GM18861 (cell line): ENCODE measurements at regions not wholly inside any gene's neighbourhood (a gene's known extent, or its start where the extent isn't known, plus 50 kb on each side); places are given as distances from the start of the nearest gene placed in this dataset.
"Not testable (repeated sequence)": the region's sequence is repeated elsewhere in the genome, so short reads cannot be mapped to it uniquely, and the experiment has no call there.

Experiments
- ATAC-seq: cut with Tn5 transposase; IDR thresholded peaks from one replicate; pipeline ENCODE4 v1.9.1; 2021; ENCODE audit not compliant: unreplicated experiment

DNA sequence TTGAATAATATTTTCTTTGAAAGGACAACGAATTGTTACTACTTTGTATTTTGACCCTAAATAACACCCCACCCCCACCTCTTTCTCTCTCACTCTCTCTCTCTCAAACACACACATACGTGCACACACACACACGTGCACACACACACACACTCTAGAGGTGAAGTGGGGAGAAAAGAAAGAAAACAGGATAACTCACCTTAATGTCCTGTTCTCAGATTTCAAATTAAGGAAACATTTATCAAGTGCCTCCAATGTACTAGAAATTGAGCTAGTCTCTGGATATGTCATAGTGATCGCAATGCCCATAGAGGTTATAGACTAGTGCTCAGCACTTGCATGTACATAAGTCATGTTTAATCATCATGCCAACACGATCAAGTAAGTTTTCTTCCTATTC, 1483.6 kb upstream of the SEL1L start:
- no peak for ATAC-seq

DNA sequence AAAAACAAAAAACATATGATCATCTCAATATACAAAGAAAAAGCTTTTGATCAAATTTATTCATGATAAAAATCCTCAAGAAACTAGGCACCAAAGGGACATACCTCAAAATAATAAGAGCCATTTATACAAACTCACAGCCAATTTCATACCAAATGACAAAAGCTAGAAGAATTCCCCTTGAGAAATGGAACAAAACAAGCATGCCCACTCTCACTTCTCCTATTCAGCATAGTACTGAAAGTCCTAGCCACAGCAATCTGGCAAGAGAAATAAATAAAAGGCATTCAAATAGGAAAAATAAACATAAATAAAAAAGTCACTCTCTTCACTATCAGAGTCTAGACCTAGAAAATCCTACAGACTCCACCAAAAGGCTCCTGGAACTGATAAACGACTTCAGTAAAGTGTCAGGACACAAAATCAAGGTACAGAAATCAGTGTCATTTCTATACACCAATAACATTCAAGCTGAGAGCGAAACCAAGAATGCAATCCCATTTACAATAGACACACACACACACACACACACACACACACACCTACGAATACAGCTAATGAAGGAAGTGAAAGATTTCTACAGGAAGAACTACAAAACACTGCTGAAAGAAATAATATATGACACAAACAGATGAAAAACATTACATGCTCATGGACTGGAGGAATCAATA, 1486.2 kb upstream of the SEL1L start:
- ATAC-seq = no peak

DNA sequence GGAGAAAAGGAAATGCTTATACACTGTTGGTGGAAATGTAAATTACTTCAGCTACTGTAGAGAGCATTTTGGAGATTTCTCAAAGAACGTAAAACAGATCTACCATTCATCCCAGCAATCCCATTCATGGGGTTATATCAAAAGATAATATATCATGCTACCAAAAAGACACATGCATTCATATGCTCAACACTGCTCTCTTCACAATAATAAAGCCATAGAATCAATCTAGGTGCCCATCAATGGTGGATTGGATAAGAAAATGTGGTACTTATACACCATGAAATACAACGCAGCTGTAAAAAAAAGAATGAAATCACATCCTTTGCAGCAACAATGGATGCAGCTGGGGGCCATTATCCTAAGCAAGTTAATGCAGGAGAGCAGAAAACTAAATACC, 1487.7 kb upstream of the SEL1L start:
- ATAC-seq = no peak

DNA sequence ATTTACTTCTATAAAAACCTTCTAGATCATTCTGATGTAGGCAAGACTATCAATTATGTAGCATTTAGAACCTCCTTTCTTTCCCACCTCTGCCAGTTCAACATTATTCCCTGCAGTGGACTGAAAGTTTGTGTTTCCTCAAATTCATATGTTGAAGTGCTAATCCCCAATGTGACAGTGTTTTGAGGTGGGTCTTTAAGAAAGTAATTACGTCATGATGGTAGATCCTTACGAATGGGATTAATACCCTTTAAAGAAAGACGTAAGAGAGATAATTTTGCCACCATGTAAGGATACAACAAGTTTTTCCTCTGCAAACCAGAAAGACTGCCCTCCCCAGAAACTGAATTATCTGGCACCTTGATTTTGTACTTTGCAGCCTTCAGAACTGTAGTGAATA, 1489.7 kb upstream of the SEL1L start:
- no peak for ATAC-seq

DNA sequence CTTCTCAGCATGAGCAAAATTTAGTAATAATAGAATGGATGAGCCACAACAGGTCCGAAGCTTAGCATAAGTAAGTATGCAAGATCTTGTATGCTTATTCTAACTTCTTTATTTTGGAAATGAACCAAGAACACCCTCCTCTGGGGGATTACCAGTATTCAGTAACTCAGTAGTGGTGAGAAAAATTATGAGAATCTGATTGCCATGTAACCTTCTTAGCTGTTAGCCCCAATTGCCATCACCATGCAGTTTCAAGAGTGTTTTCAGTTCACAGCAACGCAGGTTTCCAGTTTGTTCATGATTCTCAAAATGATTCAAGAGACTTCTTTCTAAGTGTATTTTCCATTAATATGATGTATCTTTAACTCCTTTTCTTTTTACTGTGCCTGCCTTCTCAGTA, 1507.6 kb upstream of the SEL1L start:
- ATAC-seq = no peak

DNA sequence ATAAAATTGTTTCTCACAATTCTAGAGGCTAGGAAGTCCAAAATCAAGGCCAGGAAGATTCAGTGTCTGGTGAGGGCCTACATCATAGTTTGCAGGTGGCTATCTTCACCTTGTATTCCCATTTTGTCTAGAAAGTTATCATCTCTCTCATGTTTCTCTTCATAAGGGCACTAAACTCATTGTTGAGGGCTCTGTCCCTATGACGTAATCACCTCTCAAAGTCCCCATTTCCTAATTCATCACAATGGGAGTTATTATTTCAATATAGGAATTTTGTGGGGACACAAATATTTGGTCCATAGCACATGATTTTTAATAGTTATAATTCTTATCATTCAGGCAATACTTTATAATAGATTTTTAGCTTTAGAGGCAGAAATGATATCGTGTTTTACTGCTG, 1509.2 kb upstream of the SEL1L start:
- no peak for ATAC-seq

DNA sequence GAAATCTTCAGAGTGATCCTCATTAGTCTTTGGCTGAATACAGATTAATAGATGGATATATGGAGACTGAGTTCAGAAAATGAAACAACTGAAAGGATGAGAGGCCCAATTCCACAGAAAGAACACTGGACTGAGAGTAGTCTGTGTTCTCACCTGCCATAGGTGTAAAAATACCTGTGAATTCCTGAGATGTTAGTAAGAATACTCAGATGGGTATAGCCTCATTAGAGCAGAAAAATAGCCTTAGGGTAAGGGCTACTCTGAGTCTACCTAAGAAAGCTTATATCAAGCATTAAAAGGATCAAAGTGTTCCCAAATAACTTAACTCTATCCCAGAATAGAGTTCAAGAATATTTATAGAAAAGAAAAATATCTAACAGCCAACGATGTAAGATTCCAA, 1510.3 kb upstream of the SEL1L start:
- ATAC-seq = no peak

DNA sequence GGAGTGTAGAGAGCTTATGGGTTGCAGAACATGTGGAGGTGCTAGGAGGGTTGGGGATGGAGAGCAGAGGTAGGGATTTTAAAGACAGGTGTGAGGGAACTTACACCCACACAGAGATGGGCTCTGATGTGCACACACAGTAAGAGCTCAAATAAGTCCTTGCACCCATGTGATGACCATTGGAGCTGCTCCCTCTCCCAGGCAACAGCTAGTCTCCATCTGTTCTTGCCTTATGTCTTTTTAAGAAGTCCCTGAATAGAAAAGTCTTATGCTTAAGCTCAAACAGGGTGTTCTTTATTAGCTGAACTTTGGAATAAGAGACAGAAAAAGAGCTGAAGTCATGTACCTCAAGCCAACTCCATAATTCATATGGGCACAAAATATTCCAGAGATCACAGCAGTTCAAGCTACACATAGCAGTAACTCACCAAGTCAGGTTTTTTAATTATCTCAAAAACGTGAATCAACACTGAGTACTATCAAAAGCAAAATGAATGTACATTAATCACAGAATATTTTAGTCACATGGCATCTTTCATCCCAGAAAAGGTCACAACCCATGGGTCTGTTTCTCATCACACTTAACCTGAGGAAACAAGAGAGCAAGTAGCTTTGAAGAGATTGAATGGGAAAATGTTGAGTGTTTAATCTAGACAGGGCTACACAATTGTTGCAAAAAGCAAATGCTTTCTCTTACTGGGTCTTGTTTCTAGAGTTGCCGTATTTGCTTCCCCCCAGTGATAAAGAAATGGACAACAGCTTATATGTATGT, 1513.6 kb upstream of the SEL1L start:
- no peak for ATAC-seq

DNA sequence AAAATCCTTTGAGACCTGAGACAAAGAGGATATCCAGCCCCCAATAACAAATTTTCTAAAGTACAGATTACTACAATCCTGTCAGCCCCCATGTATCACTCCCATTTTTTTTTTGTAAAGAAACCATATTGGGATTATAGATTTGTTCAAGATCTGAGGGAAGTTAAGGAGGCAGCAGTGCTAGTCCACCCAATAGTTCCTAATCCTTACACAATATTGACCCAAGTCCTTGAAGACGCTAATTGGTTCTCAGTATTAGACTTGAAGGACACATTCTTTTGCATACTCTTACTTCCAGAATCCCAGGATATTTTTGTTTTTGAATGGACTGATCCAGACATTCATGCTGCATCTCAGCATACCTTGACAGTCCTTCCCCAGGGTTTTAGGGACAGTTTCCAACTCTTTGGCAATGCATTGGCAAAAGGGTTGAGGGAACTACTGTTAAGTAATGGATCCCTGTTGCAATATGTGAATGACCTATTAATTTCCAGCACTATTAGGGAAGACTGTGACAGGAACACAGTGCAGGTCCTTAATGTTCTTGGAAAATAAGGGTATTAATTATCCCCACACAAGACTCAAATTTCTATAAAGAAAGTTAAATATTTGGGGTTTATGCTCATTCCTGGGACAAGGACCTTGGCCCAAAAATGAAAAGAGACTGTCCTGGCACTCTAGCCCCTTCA, 1519.5 kb upstream of the SEL1L start:
- no peak for ATAC-seq

DNA sequence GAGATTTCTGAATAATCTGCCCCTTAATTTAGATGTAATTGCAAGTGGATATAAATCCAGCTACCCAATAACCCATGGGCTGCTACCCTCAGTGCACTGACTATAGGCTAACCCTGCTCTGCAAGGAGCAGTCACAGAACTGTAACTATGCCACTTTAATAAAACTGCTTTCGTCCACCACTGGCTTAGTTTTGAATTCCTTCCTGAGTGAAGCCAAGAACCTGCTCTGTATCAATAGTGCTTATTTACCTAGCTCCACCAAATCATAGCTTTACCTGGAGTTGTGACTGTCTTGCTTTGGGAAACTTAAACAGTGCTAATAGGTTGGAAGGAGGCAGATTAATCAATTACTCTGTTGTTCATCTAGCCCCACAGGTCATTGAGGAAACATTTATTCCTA, 1524.4 kb upstream of the SEL1L start:
- ATAC-seq = no peak

DNA sequence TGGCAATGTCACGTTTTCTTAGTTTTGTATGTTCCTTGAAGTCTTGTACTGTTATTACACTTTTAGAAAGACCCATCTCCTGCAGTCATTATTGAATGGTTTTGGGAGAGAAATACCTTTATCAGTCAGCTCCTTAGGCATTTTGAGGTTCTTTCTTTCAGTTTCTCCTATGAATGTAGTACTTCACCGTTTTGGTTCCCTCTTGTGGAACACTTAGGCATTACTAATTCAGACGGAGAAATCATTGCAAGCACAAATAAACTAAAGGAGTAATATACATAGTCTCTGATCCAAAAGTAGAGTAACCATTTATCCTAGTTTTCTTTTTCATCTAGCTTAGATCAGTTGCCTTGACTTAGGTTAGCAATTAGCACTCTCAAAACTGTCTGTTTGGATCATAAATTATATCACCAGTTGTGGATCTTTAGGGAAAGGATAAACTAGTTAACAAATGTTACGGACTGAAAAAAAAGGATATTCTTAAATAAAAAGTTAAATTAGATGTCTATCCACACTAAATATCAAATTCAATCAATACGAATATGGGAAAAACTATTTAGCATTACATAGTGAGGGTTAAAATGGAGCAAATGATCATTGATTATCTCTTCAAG, 1538.3 kb upstream of the SEL1L start:
- ATAC-seq = peak; percentile 90

DNA sequence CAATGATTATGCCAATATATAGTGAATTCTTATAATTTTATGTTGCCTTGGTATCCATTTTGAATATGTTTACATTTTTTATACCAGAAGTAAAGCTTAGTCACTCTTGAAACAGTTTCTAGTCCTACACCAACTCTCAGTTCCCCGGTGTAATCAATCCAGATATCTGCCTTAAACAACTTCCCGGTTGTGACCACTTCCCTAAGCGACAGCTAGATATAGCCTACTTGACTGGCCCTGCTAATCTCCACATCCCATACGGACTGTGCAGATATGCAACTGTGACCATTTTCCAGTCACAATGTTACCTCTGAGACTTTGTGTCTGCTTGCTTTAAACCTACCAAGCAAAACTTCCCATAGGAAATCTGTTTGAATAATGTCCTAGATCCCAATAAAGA, 1551.5 kb upstream of the SEL1L start:
- no peak for ATAC-seq

DNA sequence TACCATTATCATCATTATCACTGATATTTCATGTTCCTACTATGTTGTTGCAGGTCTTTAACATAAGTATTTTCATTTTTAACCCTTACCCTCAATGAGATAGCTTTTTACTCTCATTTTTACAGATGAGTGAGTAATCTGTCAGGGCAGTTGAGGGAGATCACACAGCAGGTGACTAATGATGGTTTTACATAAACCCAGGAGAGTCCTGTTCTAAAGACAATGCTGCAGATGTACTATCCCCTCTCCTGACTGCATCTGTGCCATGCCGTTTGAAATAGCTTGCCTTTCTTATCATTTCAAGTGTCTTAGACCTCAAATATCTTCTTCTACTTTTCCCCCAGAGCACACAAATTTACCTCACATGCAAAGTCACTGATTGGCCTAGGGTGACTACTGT, 1552.1 kb upstream of the SEL1L start:
- ATAC-seq = no peak

DNA sequence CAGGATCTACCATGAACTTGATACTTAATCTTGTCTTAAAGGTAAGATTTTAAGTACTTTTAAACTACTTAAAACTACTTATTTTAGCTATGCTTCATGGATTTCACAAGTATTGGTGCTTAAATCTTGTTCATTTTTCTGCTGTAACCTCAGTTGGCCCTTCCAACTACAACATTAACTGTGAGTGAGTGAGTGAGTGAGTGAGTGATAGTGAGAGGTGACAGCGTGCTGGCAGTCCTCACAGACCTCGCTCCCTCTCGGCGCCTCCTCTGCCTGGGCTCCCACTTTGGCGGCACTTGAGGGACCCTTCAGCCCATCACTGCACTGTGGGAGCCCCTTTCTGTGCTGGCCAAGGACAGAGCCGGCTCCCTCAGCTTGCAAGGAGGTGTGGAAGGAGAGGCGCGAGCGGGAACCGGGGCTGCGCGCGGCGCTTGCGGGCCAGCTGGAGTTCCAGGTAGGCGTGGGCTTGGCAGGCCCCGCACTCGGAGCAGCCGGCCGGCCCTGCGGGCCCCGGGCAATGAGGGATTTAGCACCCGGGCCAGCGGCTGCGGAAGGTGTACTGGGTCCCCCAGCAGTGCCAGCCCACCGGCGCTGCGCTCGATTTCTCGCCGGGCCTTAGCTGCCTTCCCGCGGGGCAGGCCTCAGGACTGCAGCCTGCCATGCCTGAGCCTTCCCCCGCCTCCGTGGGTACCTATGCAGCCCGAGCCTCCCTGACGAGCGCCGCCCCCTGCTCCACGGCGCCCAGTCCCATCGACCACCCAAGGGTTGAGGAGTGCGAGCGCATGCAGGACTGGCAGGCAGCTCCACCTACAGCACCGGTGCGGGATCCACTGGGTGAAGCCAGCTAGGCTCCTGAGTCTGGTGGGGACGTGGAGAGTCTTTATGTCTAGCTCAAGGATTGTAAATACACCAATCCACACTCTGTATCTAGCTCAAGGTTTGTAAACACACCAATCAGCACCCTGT, 1558.6 kb upstream of the SEL1L start:
- not testable (repeated sequence) for ATAC-seq

DNA sequence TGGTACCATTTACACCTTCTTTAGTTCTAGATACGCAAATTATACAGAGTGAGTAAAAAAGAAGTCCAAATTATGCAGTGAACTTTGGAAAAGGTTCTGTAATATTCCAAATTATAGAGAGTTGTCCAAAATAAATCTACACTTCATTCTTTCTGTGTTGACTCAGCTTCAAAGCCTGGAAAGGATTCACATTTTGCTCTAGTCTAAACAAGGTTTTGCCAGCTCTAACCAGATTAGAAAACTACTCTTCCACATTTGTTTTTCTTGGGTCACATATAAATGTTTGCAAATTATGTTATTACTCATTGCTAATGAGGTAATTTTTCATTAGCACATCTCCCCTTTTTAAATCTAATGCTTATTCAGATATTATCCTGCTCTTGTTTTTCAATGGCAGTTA, 1562.4 kb upstream of the SEL1L start:
- ATAC-seq = no peak

DNA sequence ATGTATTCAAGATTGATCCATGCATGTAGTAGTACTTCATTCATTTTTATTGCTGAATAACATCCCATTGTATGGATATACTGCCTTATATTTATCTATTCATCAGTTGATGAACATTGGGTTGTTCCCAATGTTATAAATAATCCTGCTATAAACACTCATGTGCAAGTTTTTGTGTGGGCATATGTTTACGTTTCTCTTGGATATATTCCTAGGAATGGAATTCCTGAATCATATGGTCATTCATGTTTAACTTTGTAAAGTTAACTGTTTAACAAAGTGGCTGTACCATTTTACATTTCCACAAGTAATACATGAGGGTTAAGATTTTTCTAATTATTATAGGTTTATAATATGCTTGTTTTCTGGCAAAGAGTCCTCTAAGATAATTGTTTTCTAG, 1568.2 kb upstream of the SEL1L start:
- ATAC-seq = no peak

DNA sequence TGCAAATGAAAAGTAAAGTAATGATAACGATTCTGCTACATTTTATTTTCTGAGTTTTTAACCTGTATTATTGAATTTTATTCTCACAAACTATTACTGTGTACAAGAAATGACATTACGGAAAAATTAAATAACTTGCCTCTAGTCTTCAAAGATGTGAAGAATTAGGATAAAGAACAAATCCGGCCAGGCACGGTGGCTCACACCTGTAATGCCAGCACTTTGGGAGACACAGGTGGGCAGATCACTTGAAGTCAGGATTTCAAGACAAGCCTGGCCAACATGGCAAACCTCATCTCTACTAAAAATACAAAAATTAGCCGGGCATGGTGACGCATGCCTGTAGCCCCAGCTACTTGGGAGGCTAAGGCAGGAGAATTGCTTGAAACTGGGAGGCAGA, 1584.4 kb upstream of the SEL1L start:
- no peak for ATAC-seq

DNA sequence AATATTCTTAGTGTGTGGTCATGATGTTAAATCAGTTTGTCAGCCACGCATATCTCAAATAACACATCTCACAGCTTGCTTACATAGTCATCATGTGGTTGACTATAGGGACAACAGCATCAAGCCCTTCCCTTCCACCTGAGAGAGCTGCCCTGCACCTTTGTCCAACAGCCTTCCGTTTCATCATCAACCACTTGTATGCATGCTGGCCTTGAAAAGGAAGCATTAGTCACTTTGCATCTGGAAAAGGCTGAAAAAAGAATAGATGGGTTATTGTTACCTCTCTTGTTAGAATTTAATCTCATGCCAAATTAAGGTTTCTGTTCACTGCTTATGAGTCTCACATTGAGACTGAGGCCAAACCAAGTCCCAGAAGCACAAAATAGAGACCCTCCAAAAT, 1586.5 kb upstream of the SEL1L start:
- no peak for ATAC-seq

DNA sequence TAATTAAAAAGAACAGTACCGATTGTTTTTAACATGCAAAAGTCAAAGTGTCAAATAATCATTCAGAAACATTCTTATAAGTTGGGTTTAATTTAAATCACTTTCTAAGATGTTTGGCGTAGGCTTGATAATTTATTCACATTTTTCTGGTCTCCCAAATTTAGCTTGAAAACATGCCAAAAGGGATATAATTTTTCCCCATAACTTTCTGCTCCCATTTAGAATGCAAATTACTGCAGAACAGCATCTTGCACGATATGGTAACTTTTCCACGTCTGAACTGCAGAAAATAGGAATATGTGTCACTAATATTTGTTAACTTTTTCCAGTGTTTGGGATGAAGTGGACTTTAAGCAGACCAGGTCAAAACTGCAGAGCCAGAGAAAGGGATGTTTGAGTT, 1592.4 kb upstream of the SEL1L start:
- no peak for ATAC-seq

DNA sequence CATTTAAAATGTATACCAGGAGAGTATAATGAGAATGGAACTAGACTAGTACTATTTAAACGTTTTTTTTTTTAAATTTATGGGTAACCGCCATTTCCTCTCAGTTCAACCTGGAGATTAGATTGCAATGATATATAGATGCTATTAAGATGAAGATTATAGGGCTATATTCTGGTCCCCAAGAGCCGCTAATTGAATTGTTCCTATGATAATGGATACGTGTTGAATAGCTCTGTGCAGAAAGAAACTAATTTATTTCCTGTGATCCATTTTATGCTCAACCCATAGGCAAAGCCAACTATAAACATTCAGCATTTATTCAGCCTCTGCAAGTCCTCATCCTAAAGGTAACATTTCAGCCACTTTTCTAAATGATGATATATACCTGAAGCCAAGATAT, 1595.1 kb upstream of the SEL1L start:
- ATAC-seq = no peak

DNA sequence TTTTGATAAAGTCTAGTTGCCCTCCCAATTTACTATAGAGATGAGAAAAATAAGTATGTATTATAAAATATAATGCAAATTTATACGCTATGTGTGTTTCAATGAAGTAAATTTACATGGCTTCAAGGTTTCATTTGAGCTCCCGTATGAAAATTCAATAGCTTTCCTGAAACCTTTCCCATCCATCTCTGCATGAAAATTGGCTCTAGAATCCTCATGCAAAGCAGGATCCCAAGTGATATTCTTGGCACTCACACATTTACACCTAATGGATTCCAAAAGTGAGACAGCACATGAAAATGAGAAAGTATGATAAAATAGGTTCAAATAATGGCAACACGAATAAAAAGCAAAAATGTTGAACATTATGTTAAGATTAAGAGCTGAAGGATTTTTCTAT, 1595.8 kb upstream of the SEL1L start:
- no peak for ATAC-seq
